GM20431 (cell line): ENCODE measurements at regions not wholly inside any gene's neighbourhood (a gene's known extent, or its start where the extent isn't known, plus 50 kb on each side); places are given as distances from the start of the nearest gene placed in this dataset.

Source experiments
- in situ Hi-C: fragments of 300-500 bp; cut with MseI, MboI; formaldehyde crosslinking; loops from one replicate; pipeline ENCODE4 v1.15.0; 2020; ENCODE audit warnings: low sequenced_read_pairs; ENCODE audit not compliant: unreplicated experiment

- in situ Hi-C loops, result no loop called here
These were observed 240.2 kb upstream of the BRINP1 start for GRCh38 chr9:119609277-119609971.

- in situ Hi-C loops, result no loop called here
These were observed 232.4 kb upstream of the BRINP1 start for GRCh38 chr9:119601632-119602031.

- in situ Hi-C loops, result no loop called here
These were observed 228.3 kb upstream of the BRINP1 start for GRCh38 chr9:119597499-119597898.

- in situ Hi-C loops, result no loop called here
These were observed 227.5 kb upstream of the BRINP1 start for GRCh38 chr9:119596703-119597102.

- in situ Hi-C loops, result no loop called here
These were observed 219.9 kb upstream of the BRINP1 start for GRCh38 chr9:119588874-119589744.

GRCh38 chr9:119577881-119578280, 208.6 kb upstream of the BRINP1 start:
- in situ Hi-C loops, result no loop called here

- in situ Hi-C loops, result no loop called here
These were observed 190.8 kb upstream of the BRINP1 start for GRCh38 chr9:119559986-119560385.

GRCh38 chr9:119559056-119559455, 189.8 kb upstream of the BRINP1 start:
- in situ Hi-C loops, result no loop called here

GRCh38 chr9:119556129-119556875, 187.1 kb upstream of the BRINP1 start:
- in situ Hi-C loops, result no loop called here

GRCh38 chr9:119544492-119544891, 175.3 kb upstream of the BRINP1 start:
- in situ Hi-C loops, result no loop called here

- in situ Hi-C loops, result no loop called here
These were observed 167.9 kb upstream of the BRINP1 start for GRCh38 chr9:119537138-119537537.

- in situ Hi-C loops, result no loop called here
These were observed 164.3 kb upstream of the BRINP1 start for GRCh38 chr9:119533504-119533903.

GRCh38 chr9:119526698-119527097, 157.5 kb upstream of the BRINP1 start:
- in situ Hi-C loops, result no loop called here

GRCh38 chr9:119523508-119523907, 154.3 kb upstream of the BRINP1 start:
- in situ Hi-C loops, result no loop called here

GRCh38 chr9:119522381-119522780, 153.1 kb upstream of the BRINP1 start:
- in situ Hi-C loops, result no loop called here

GRCh38 chr9:119509291-119509905, 140.2 kb upstream of the BRINP1 start:
- in situ Hi-C loops, result no loop called here

GRCh38 chr9:119501374-119501773, 132.1 kb upstream of the BRINP1 start:
- in situ Hi-C loops, result no loop called here

GRCh38 chr9:119500072-119500771, 131.0 kb upstream of the BRINP1 start:
- in situ Hi-C loops, result no loop called here

- in situ Hi-C loops, result no loop called here
These were observed 118.0 kb upstream of the BRINP1 start for GRCh38 chr9:119487118-119487827.
